ENCODE measurements at regions not wholly inside any gene's neighbourhood (a gene's known extent, or its start where the extent isn't known, plus 50 kb on each side); places are given as distances from the start of the nearest gene placed in this dataset.

GRCh38 chr9:78967596-78968217, 604.1 kb upstream of the TLE4 start (continued):
- TF ChIP-seq CHD7 (IDR thresholded peaks at IDR 0.05; ENCODE audit: insufficient replicate concordance, low read length) (no peak), SP4 (IDR thresholded peaks at IDR 0.05; ENCODE audit: low read length) (no peak), KDM1A (IDR thresholded peaks at IDR 0.05; ENCODE audit: borderline replicate concordance, low read length) (no peak), SAP30 (IDR thresholded peaks at IDR 0.05; ENCODE audit: insufficient read depth, insufficient replicate concordance, low read length) (no peak)
